ENCODE measurements at regions not wholly inside any gene's neighbourhood (a gene's known extent, or its start where the extent isn't known, plus 50 kb on each side); places are given as distances from the start of the nearest gene placed in this dataset.

DNA sequence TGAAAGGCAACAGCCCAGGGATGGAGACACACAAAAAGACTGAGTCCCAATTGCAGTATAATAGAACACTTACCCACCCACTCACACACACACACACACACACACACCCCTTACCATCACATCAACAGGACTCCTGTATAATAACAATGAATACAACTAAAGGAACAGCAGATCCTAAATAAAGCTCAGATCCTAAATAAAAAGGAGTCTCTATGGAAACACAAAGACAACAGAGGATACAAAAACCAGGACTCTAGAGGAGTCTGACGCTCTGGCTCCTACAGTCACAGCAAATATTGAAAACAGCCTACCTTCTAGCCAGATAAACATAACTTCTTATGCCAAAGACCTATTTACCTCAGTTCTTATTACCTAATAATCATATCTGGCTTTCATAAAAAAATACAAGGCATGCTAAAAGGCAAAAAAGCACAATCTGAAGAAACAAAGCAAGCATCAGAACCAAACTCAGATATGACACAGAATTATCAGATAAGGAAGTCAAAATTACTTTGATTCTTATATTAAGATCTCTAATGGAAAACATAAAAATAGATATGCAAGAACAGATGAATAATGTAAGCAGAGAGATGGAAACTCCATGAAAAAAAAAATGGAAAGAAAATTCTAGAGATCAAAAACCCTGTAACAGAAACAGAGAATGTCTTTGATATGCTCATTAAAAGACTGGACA lies 134.9 kb downstream of the MMUT start:
- POLR2A ChIA-PET, result no interaction called here
- Histone ChIP-seq H3K9me3 (ENCODE audit: control insufficient read depth, insufficient read depth, low read length) (no peaks in the 10 kb centered on the region), H3K27me3 (ENCODE audit: control insufficient read depth, insufficient read depth, low read length) (no peaks in the 10 kb centered on the region), H3K4me3 (ENCODE audit: low read depth, low read length) (no peak overlapping the region), H3K27ac (ENCODE audit: low read depth, low read length) (no peak overlapping the region)
- DNase-seq (ENCODE audit: low read depth, low spot score), result no peak
- CTCF ChIA-PET, result no interaction called here
- TF ChIP-seq, protein P1, sequence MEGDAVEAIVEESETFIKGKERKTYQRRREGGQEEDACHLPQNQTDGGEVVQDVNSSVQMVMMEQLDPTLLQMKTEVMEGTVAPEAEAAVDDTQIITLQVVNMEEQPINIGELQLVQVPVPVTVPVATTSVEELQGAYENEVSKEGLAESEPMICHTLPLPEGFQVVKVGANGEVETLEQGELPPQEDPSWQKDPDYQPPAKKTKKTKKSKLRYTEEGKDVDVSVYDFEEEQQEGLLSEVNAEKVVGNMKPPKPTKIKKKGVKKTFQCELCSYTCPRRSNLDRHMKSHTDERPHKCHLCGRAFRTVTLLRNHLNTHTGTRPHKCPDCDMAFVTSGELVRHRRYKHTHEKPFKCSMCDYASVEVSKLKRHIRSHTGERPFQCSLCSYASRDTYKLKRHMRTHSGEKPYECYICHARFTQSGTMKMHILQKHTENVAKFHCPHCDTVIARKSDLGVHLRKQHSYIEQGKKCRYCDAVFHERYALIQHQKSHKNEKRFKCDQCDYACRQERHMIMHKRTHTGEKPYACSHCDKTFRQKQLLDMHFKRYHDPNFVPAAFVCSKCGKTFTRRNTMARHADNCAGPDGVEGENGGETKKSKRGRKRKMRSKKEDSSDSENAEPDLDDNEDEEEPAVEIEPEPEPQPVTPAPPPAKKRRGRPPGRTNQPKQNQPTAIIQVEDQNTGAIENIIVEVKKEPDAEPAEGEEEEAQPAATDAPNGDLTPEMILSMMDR (IDR thresholded peaks at IDR 0.05; ENCODE audit: low read depth, low read length), result no peak

DNA sequence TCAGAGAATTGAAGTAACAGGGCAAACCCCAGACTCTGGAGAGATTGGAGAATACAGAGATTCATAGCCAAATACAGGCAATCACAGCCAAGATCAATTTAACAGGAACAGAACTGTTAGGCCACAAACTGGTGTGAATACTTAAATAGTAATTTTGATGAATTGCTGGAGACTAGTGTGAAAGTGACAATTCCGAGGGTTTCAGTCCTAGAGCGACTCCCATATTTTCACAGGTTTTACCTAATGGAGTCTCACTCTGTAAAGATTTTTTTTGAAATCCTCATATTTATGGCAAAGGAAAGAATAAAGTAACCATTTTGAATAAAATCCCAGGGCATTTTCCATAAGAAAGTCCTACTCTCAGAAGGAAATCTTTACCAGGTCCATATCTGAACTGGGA lies 135.5 kb downstream of the MMUT start:
- Histone ChIP-seq H3K9me3 (ENCODE audit: control insufficient read depth, insufficient read depth, low read length) (no peaks in the 10 kb centered on the region), H3K27me3 (ENCODE audit: control insufficient read depth, insufficient read depth, low read length) (no peaks in the 10 kb centered on the region), H3K27ac (ENCODE audit: low read depth, low read length) (no peak overlapping the region), H3K4me3 (ENCODE audit: low read depth, low read length) (no peak overlapping the region)
- CTCF ChIA-PET, result no interaction called here
- no peak for DNase-seq (ENCODE audit: low read depth, low spot score)
- POLR2A ChIA-PET, result no interaction called here
- TF ChIP-seq, protein P1 (IDR thresholded peaks at IDR 0.05; ENCODE audit: low read depth, low read length), result no peak

DNA sequence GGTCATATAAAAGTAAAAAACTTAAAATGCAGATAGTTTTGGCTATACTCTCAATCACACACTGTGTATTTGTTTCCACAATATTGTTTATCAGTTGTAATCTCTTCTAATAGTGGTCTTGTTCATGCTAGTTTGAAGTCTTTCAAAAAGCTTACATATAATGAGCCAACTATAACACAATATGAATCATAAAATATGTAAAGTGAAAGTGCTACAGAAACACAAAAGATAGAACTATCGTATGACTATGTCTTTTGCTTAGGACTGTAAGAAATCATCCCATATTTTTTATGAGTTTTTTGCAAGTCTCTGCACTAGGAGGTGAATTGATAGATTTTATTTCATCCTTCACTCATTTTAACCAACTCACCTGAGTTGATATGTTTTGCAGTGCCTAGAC lies 136.0 kb downstream of the MMUT start:
- TF ChIP-seq, protein P1 (IDR thresholded peaks at IDR 0.05; ENCODE audit: low read depth, low read length), result no peak
- ChIA-PET CTCF (interaction anchor here (1.2 kb wide), 1 partner anchor 83 kb away, joined by 3 read pairs; no protein-coding TSS in a partner anchor), POLR2A (no interaction called here)
- Histone ChIP-seq H3K27ac (ENCODE audit: low read depth, low read length) (no peak overlapping the region), H3K4me3 (ENCODE audit: low read depth, low read length) (no peak overlapping the region), H3K27me3 (ENCODE audit: control insufficient read depth, insufficient read depth, low read length) (no peaks in the 10 kb centered on the region), H3K9me3 (ENCODE audit: control insufficient read depth, insufficient read depth, low read length) (no peaks in the 10 kb centered on the region)
- no peak for DNase-seq (ENCODE audit: low read depth, low spot score)

DNA sequence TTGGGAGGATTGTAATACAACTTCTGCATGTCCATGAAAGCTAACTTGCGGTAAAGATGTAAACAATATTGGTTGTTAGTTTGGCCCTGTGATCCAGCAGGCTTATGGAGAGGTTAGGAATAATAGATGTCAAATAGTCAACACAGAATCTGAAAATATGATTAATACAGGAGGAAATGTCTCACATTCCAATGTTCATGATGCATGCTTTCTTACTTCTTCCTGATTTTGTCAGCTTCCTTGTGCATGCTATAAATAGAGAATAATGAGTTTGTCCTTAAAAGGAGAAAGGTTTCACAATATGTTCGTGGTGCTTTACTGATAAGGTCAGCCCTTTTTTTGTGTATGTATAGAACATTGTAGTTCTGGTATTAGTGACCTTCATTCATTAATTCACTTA lies 136.7 kb downstream of the MMUT start:
- Histone ChIP-seq H3K4me3 (ENCODE audit: low read depth, low read length) (no peak overlapping the region), H3K27ac (ENCODE audit: low read depth, low read length) (no peak overlapping the region), H3K9me3 (ENCODE audit: control insufficient read depth, insufficient read depth, low read length) (no peaks in the 10 kb centered on the region), H3K27me3 (ENCODE audit: control insufficient read depth, insufficient read depth, low read length) (no peaks in the 10 kb centered on the region)
- CTCF ChIA-PET, result interaction anchor here (1.2 kb wide), 1 partner anchor 84 kb away, joined by 3 read pairs; no protein-coding TSS in a partner anchor
- TF ChIP-seq, protein P1 (IDR thresholded peaks at IDR 0.05; ENCODE audit: low read depth, low read length), result no peak
- no peak for DNase-seq (ENCODE audit: low read depth, low spot score)
- POLR2A ChIA-PET, result no interaction called here

DNA sequence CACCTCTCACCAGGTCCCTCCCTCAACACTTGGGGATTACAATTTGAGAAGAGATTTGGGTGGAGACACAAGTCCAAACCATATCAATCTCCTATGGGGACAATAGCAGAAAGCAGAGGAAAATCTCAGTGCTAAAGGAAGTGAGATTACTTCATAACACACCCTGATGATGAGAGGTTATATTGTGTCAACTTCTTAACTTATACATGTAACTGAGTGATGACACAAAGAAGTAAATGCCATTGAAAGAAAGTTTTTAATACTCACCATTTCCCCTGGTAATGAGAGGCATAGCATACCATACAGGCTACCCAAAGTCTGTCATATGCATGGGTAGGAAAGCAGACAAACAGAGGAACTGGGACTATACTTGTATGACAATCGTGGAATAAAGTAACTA lies 137.2 kb downstream of the MMUT start:
- Histone ChIP-seq H3K27me3 (ENCODE audit: control insufficient read depth, insufficient read depth, low read length) (no peaks in the 10 kb centered on the region), H3K4me3 (ENCODE audit: low read depth, low read length) (no peak overlapping the region), H3K27ac (ENCODE audit: low read depth, low read length) (no peak overlapping the region), H3K9me3 (ENCODE audit: control insufficient read depth, insufficient read depth, low read length) (no peaks in the 10 kb centered on the region)
- ChIA-PET POLR2A (no interaction called here), CTCF (interaction anchor here (1.2 kb wide), 1 partner anchor 84 kb away, joined by 3 read pairs; no protein-coding TSS in a partner anchor)
- no peak for DNase-seq (ENCODE audit: low read depth, low spot score)
- TF ChIP-seq, protein P1 (IDR thresholded peaks at IDR 0.05; ENCODE audit: low read depth, low read length), result no peak
